NCI-H146 treated with DMSO at 0.1 percent for 48 hours (cell line): ENCODE measurements at regions not wholly inside any gene's neighbourhood (a gene's known extent, or its start where the extent isn't known, plus 50 kb on each side); places are given as distances from the start of the nearest gene placed in this dataset.
"Not testable (repeated sequence)": the region's sequence is repeated elsewhere in the genome, so short reads cannot be mapped to it uniquely, and the experiment has no call there.

Experiments used
- DNase-seq: peaks from one replicate; lab custom pipeline; 2025; ENCODE audit not compliant: unreplicated experiment; lab: John Stamatoyannopoulos, UW

- DNase-seq = no peak
Measured at GRCh38 chr4:101670897-101671296, 119.6 kb upstream of the BANK1 start.

DNA sequence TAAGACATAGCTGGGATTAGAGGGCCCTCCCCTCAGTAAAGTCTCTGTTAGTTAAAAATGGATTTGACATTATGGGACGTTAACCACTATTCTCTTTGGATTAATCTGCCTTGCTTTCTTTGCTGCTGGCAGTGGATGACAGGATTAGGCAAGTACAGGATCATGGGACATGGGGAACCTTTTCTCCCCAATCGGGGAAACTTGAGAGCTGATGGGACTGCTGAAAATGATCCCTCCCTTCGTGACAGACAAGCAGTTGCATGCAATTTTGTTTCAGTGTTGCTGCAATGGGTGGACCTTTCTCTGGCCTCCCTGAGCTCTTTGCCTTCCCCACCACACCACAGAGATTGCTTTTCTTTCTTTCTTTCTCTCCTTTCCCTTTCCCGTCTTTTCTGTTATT, 120.2 kb upstream of the BANK1 start:
- DNase-seq = no peak

DNA sequence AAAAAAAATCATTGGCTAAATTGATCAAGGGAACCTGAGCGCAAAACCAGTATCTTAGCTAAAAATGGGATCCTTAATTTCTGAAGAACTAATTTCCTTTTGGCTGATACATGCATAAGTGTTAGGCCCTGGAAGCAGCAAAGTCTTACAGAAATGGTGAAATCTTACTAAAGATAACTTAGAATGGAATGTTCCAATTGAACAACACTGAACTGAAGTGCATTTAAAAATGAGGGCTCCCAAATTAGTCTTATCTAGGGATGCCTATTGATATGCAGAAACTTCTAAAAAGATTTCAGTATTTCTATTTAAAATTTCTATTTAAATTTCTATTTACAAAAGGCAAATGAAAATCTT, 120.7 kb upstream of the BANK1 start:
- DNase-seq = no peak

DNA sequence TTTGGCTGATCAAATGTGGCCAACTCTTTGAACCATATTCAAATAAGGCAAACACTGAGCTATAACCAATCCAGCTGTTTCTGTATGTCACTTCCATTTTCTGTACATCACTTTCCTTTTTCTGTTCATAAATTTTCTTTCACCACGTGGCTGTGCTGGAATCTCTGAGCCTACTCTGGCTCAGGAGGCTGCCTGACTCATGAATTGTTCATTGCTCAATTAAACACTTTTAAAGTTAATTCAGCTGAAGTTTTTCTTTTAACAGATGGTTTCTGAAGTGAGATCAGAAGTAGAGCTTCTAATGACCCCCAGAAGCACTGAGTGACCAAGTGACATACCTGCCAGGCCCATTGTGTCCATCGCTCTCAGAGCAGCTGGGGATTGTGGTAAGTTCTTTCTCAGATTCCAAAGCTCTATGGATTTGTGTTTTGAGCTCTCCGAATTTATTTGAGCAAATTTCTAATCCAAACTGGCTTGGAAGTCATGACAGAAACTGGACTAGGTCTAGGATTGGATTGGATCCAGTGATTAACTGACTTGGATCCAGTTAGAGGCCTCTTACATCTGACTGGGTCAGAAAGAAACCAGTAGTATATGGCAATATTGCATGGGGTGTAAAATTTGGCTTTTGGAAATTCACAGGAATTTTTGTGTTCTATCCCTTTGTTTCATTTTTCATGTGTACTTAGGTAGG, 121.2 kb upstream of the BANK1 start:
- DNase-seq = no peak

- DNase-seq = no peak
Measured at GRCh38 chr4:101667348-101667747, 123.2 kb upstream of the BANK1 start.

DNA sequence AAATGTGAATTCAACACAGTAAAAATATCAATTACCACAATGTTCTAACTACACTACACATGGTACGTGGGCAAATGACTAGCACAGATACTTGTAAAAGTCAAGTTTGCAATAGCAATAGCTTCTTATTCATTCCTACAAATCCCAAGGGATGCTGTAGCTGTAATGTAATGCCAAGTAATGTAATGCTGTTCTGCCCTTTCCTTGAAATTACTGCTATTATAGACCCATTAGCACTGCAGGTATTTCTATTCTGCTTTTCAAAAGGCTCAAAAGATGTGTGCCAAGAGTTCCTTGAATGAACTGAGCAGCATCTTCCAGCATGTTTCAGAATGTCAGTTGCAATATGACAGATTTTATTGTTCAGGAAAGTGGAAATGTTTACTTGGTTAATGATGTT, 129.9 kb upstream of the BANK1 start:
- no peak for DNase-seq

DNA sequence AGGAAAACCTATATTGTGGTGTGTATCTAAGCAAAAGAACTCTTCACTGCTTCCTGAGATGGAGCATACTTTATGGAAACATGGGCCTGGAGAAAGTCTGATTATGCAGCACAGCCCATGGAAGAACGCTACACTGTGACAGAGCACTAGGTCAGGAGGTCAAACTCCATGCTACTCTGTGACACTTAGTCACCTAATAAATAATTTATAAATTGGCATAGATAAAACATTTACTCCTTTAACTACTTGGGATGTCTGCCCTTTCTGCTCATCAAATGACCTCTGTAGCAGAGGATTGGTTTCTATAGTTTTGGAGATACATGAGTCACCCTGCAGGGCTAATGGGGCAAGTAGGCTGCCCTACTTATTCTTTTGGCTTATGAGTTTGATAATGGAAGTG, 134.7 kb upstream of the BANK1 start:
- no peak for DNase-seq

DNA sequence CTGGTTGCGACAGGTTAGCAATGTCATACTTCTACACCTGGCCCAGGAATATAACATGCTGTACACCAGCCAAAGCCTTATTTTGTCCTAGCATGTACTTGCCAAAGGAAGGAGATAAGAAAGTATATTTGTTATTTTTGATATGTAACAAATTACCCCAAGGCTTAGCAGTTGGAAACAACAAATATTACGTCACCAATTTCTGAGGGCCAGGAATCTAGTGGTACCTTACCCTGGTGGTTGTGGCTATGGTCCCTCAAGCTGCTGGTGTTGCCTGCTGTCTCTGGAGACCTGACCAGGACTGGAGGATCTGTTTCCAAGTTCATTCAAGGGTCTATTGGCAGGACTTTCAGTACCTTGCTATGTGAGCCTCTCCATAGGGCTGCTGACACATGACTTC, 135.5 kb upstream of the BANK1 start:
- DNase-seq = no peak

DNA sequence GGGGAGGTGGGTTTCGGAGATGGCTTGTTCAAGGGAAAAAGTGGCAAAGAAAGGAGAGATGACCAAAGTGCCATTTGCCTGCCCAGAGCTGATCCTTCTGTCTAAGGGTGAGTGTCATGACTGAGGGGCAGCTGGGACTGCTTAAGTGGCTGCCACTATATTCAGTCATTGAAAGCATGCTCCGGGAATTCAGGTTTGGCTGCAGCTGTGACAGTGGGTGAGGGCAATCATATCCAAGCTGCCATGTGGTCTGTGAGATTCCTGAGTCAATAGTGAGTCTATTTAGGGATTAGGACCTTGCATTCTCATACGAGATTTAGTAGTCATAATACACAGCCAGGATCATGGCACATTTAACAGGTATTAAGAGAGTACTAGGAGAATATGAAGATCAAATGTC, 138.8 kb upstream of the BANK1 start:
- DNase-seq = no peak

DNA sequence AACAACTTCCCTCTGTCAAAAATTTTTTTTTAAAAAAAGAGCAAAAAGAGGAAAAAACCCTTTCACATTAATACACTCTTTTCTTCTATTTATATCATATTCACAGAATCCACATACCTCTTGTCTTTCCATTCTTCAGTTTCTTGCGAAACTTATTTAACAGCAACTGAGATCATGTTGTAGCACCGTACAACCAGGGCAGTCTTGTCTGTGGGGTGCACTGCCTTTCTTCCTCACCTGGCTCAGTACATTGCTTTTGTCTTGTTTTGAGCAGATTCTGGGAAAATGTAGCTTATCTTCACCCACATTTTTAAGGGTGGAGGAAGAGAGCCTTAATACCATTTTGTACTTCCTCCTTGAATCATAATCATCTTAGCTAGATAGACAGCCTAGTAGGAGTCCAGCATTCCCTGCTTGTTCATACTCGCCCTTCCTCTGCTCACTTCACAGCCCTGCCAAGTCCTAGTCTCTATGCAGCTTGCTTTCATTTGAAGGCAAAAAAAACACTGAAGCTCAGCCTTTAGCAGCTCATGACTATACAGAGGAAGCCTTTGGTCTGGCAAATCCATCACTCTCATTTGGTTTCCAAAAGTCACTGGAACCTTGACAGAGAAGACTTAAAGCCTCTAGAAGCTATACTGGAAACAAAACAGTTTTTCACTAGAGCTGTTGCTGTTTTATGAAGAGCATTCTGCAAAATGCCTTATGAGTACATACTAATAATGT, 140.6 kb upstream of the BANK1 start:
- no peak for DNase-seq

DNA sequence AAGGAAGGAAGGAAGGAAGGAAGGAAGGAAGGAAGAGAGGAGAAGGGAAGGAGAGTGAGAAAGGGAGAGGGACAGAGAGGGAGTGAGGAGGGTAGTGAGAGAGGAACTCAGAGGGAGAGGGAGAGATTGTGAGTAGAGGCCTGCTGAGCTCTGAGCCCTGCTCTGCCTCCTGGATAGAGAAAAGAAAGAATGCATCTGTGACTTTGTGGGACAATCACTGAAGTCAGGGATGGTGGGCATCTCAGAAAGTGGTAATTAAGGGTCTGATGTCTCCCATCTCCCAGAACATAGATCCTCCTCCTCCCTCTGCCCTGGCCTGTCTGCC, 142.9 kb upstream of the BANK1 start:
- no peak for DNase-seq

DNA sequence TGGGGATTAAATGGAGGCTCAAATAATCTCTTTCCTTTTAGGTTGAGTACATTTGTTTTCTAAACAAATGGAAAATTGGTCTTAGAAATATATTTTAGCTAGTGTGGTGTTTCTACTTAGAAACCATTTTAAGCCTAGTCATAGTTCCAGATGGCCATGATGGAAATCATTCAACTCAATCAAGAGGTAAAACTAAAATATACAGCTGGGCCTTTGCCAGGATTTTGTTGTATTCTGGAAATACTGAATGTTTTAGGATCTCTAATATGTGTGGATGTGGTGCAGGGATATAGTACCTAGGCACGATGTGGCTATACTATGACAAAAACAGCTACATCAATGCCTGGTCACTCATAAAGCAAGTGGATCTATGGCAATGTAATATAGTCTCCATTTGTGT, 146.0 kb upstream of the BANK1 start:
- no peak for DNase-seq

- DNase-seq = no peak
Measured at GRCh38 chr4:101643186-101643837, 147.2 kb upstream of the BANK1 start.

DNA sequence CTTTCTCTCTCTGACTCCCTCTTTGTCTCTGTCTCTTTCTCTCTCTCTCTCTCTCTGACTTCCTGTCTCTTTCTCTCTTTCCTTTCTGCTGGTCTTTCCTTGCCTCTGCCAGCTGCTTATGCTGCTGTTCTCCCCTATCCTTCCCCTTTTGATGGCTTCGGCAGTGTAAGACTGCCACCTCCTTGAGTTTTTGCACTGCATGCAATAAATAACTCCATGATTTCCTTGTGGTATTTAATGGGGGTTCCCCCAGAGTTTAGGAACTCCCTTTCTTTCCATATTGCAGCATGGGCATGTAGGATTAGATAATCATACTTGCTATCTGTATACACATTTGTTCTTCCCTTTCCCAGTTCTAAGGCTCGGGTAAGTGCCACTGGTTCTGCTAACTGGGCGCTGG, 157.8 kb upstream of the BANK1 start:
- DNase-seq = not testable (repeated sequence)

DNA sequence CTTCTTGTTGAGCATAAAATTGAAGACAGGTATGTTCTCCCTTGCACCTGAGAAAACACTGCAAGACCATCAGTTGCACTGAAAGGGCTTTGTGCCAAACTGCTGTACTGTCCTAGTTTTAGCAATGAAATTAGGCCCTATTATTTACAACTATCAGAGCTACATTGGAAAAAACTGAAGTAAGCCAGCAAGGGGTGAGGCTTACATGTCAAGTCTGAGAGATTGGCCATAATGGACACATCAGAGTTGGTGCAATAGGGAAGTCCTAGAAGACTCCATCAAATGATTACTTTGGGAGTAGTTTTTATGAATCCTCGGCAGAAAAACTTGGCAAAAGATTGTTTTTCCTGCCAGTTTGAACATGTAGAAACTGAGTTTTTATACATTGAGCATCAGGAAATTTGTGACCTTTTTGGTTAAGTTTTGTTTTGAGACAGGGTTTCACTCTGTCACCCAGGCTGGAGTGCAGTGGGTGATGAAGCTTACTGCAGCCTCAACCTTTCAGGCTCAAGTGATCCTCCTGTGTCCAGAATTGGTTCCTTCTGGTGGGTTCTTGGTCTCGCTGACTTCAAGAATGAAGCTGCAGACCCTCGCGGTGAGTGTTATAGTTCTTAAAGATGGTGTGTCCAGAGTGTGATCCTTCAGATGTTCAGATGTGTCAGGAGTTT, 160.1 kb upstream of the BANK1 start:
- no peak for DNase-seq

DNA sequence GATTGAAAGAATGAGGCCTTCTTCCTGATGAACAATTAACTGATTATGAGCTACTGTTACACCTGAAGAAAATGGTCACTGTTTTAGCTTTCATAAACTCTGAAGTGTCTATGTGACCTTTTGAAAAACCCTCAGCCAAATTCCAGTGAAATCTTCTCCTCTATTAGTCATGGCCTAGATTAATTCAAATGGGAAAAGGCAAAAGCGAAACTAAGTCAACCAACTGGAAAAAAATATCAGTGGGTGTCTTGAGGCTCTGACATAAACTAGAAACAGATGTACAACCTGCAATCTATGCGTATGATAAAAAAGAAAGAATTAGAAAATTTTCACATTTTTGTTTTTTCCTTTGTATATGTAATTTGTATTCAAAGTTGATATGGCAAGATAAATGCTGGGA, 169.4 kb upstream of the BANK1 start:
- no peak for DNase-seq

DNA sequence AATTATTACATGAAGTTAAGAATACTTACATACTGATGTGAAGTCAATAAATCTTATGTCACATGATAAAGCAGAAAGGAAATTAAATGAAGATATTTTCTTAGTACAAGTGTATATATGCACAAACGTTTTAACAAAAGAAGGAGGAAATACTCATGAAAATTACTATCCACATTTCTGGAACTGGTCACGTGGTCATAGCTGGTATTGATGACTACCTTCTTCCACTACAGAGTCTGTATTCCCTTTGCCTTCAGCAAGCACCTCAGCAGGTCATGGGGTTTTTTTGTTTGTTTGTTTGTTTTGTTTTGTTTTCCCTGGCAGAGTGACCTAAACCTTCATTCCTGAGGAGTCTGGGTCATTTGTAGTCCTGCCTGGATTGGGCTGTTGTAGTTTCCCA, 174.9 kb upstream of the BANK1 start:
- DNase-seq = no peak

- DNase-seq = not testable (repeated sequence)
Measured at GRCh38 chr4:101606989-101607388, 183.5 kb upstream of the BANK1 start.

DNA sequence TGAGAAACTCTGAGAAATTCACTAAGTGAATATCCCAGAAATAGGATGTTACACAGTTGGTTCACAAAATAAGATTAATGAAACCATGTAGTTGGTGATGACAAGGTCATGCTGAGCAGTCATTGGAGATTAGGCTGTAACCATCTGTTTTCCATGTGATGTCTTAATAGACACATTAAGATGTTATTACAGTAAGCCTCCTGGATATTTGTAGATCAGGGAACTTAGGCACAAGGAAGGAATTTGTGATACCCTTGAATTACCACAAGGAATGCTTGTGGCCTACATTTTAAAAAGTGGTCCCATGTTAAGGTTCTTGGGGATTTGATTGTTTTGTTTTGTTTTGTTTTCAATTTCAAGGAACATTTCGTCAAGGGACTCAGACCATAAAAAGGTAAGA, 185.6 kb upstream of the BANK1 start:
- no peak for DNase-seq

- DNase-seq = no peak
Measured at GRCh38 chr4:101600287-101600686, 190.2 kb upstream of the BANK1 start.

DNA sequence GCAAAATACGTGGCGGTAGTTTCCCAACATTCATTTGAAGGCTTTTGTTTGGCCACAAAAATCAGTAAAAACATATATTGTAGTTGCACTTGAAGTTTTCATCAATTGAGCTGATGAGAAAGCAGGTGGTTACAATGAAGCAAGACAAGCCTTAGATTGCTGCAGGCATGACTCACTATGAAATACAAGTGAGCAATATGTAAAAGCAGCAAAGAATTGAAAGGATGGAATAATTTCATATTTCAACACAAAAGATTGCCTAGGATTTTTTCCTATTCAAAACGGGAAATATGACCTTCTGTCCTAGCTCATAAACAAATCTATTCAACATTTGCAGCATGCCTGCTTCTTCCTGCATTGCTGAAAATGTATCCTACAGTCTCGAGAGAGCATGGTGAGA, 190.9 kb upstream of the BANK1 start:
- no peak for DNase-seq
